Gastrocnemius medialis (tissue), 4 donors: ENCODE measurements at regions not wholly inside any gene's neighbourhood (a gene's known extent, or its start where the extent isn't known, plus 50 kb on each side); places are given as distances from the start of the nearest gene placed in this dataset.

ENCODE experiments used
- CTCF ChIP-seq, 5 experiments: fragments of 450-650 bp in 3 of 5; fragments of 200-600 bp in 2 of 5; sonication (generic) in 2 of 5; IDR thresholded peaks in 4 of 5; conservative IDR thresholded peaks in 1 of 5; 1 replicate in 4 of 5; 2 replicates in 1 of 5; pipeline ENCODE4 v1.5.1; 2016 to 2019; ENCODE audit warnings: antibody characterized with exemption in 5 of 5, mild to moderate bottlenecking in 3 of 5, moderate library complexity in 3 of 5
- POLR2A ChIP-seq, 2 donors: fragments of 450-650 bp; IDR thresholded peaks; one replicate each; pipeline ENCODE4 v1.6.1; 2017; ENCODE audit warnings: antibody characterized with exemption in 2 of 2, mild to moderate bottlenecking in 2 of 2, moderate library complexity in 2 of 2

GRCh38 chr15:69557707-69558409 is 105.2 kb downstream of the RPLP1 start:
- TF ChIP-seq CTCF (IDR thresholded peaks at IDR 0.05 in 4 of 5, conservative IDR thresholded peaks at IDR 0.05 in 1 of 5) (no peak), POLR2A (IDR thresholded peaks at IDR 0.05) (no peak)
